CD4-positive, alpha-beta T cell treated with Interleukin-12 subunit alpha and Interleukin-12 subunit beta, for 1 hour (primary cell): ENCODE measurements at regions not wholly inside any gene's neighbourhood (a gene's known extent, or its start where the extent isn't known, plus 50 kb on each side); places are given as distances from the start of the nearest gene placed in this dataset.
"Not testable (repeated sequence)": the region's sequence is repeated elsewhere in the genome, so short reads cannot be mapped to it uniquely, and the experiment has no call there.

Experiments
- DNase-seq: peaks from one replicate; pipeline ENCODE4 v3.0.0-alpha.2; 2020

- no peak for DNase-seq
These were observed 86.7 kb upstream of the SLC39A10 start for GRCh38 chr2:195570329-195570728.

- DNase-seq = no peak
These were observed 87.8 kb upstream of the SLC39A10 start for GRCh38 chr2:195569255-195569654.

- not testable (repeated sequence) for DNase-seq
These were observed 92.3 kb upstream of the SLC39A10 start for GRCh38 chr2:195564625-195565135.

- DNase-seq = peak; percentile 24
These were observed 93.0 kb upstream of the SLC39A10 start for GRCh38 chr2:195563857-195564512.

GRCh38 chr2:195562570-195563566 is 94.2 kb upstream of the SLC39A10 start:
- DNase-seq = no peak

- no peak for DNase-seq
These were observed 95.7 kb upstream of the SLC39A10 start for GRCh38 chr2:195561116-195561921.

- DNase-seq = no peak
These were observed 96.7 kb upstream of the SLC39A10 start for GRCh38 chr2:195560209-195560895.

GRCh38 chr2:195559431-195559914 is 97.6 kb upstream of the SLC39A10 start:
- peak; percentile 86 for DNase-seq

- no peak for DNase-seq
These were observed 101.1 kb upstream of the SLC39A10 start for GRCh38 chr2:195555971-195556370.

- DNase-seq = no peak
These were observed 104.4 kb upstream of the SLC39A10 start for GRCh38 chr2:195552581-195552980.

GRCh38 chr2:195548198-195548940 is 108.7 kb upstream of the SLC39A10 start:
- no peak for DNase-seq

- DNase-seq = not testable (repeated sequence)
These were observed 109.7 kb upstream of the SLC39A10 start for GRCh38 chr2:195547268-195547840.

- no peak for DNase-seq
These were observed 111.2 kb upstream of the SLC39A10 start for GRCh38 chr2:195545811-195546210.

GRCh38 chr2:195543902-195544894 is 112.8 kb upstream of the SLC39A10 start:
- DNase-seq = no peak

- no peak for DNase-seq
These were observed 114.0 kb upstream of the SLC39A10 start for GRCh38 chr2:195543063-195543462.

- DNase-seq = no peak
These were observed 115.0 kb upstream of the SLC39A10 start for GRCh38 chr2:195542067-195542466.

- DNase-seq = no peak
These were observed 118.1 kb upstream of the SLC39A10 start for GRCh38 chr2:195538937-195539336.

GRCh38 chr2:195537811-195538210 is 119.2 kb upstream of the SLC39A10 start:
- DNase-seq = no peak

GRCh38 chr2:195536906-195537305 is 120.1 kb upstream of the SLC39A10 start:
- no peak for DNase-seq
